SK-MEL-5 (cell line): ENCODE measurements at regions not wholly inside any gene's neighbourhood (a gene's known extent, or its start where the extent isn't known, plus 50 kb on each side); places are given as distances from the start of the nearest gene placed in this dataset.
"Not testable (repeated sequence)": the region's sequence is repeated elsewhere in the genome, so short reads cannot be mapped to it uniquely, and the experiment has no call there.

Experiments used
- DNase-seq: peaks from one replicate; pipeline ENCODE4 v3.0.0-alpha.2; 2016; ENCODE audit warnings: low read depth, low spot score
- in situ Hi-C: cut with HindIII; loops from 2 replicates; pipeline ENCODE4 v1.10.0; 2016; ENCODE audit warnings: low sequenced_read_pairs, high pct_unique_total_duplicates, low pct_unique_long_range_greater_than_20kb

GRCh38 chr10:3972460-3973301, 187.7 kb upstream of the KLF6 start:
- no peak for DNase-seq

GRCh38 chr10:3971713-3972112, 186.7 kb upstream of the KLF6 start:
- no peak for DNase-seq
- in situ Hi-C loops, result no loop called here

More at GRCh38 chr10:3972460-3973301, 187.7 kb upstream of the KLF6 start:
- in situ Hi-C loops, result no loop called here

GRCh38 chr10:3969876-3970666, 185.1 kb upstream of the KLF6 start:
- in situ Hi-C loops, result no loop called here
- no peak for DNase-seq

GRCh38 chr10:3968727-3969126, 183.7 kb upstream of the KLF6 start:
- in situ Hi-C loops, result no loop called here
- DNase-seq, result no peak

GRCh38 chr10:3964516-3964915, 179.5 kb upstream of the KLF6 start:
- in situ Hi-C loops, result no loop called here
- DNase-seq, result no peak

- in situ Hi-C loops, result no loop called here
- DNase-seq, result no peak
Observed at GRCh38 chr10:3963191-3963673, 178.2 kb upstream of the KLF6 start.

GRCh38 chr10:3961082-3961481, 176.1 kb upstream of the KLF6 start:
- in situ Hi-C loops, result no loop called here
- DNase-seq, result no peak

- DNase-seq, result no peak
- in situ Hi-C loops, result no loop called here
Observed at GRCh38 chr10:3960496-3960895, 175.5 kb upstream of the KLF6 start.

GRCh38 chr10:3959370-3960325, 174.6 kb upstream of the KLF6 start:
- in situ Hi-C loops, result no loop called here
- DNase-seq, result no peak

- in situ Hi-C loops, result no loop called here
- no peak for DNase-seq
Observed at GRCh38 chr10:3958472-3958996, 173.5 kb upstream of the KLF6 start.

- in situ Hi-C loops, result no loop called here
- no peak for DNase-seq
Observed at GRCh38 chr10:3955955-3956617, 171.1 kb upstream of the KLF6 start.

- in situ Hi-C loops, result no loop called here
- no peak for DNase-seq
Observed at GRCh38 chr10:3955493-3955892, 170.5 kb upstream of the KLF6 start.

GRCh38 chr10:3954615-3955014, 169.6 kb upstream of the KLF6 start:
- no peak for DNase-seq
- in situ Hi-C loops, result no loop called here

GRCh38 chr10:3954007-3954406, 169.0 kb upstream of the KLF6 start:
- in situ Hi-C loops, DNase-seq: not testable (repeated sequence)

GRCh38 chr10:3951993-3952392, 167.0 kb upstream of the KLF6 start:
- in situ Hi-C loops, result no loop called here
- no peak for DNase-seq

- in situ Hi-C loops, result no loop called here
- DNase-seq, result no peak
Observed at GRCh38 chr10:3950676-3951275, 165.8 kb upstream of the KLF6 start.

GRCh38 chr10:3949711-3950110, 164.7 kb upstream of the KLF6 start:
- in situ Hi-C loops, result no loop called here
- DNase-seq, result no peak
